ENCODE measurements at regions not wholly inside any gene's neighbourhood (a gene's known extent, or its start where the extent isn't known, plus 50 kb on each side); places are given as distances from the start of the nearest gene placed in this dataset.

GRCh38 chr13:47126432-47126831 is 229.6 kb upstream of the HTR2A start:
- Mint-ChIP-seq H3K27ac (no peak overlapping the region), H3K4me1 (no peaks in the 10 kb centered on the region), H3K4me3 (no peak overlapping the region), H3K27me3 (peaks cover 20% of the 10 kb centered on the region), H3K36me3 (no peaks in the 10 kb centered on the region), H3K9me3 (no peaks in the 10 kb centered on the region)
- ATAC-seq (ENCODE audit: low read depth), result no peak
- DNase-seq, result no peak
- POLR2A ChIA-PET, result no interaction called here

GRCh38 chr13:47121092-47121763 is 224.4 kb upstream of the HTR2A start:
- no peak for ATAC-seq (ENCODE audit: low read depth)
- POLR2A ChIA-PET, result no interaction called here

DNA sequence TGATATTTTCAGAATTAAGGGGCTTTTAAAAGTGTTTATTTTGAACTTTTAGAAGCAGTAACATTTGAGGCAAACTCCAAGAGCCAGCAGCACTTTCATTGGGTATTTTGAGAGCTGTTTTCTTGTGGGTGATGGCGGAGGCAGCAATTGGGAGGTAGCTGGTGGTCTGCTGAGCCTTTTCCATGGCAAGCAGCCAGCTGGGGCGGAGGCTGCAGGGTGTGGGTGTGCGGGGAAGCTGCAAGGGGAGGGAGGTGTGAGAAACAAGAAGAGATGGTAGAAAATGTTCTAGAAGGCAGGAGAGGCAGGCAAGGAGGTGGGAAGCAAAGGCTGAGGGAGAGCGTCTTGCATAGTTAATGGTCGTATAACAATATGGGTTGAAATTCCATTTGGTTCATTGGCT is 223.4 kb upstream of the HTR2A start:
- H3K4me1 Mint-ChIP-seq, result no peaks in the 10 kb centered on the region
- no peak overlapping the region for H3K4me3 Mint-ChIP-seq
- DNase-seq (no peak), ATAC-seq (ENCODE audit: low read depth) (no peak)
- H3K36me3 Mint-ChIP-seq, result no peaks in the 10 kb centered on the region
- H3K27me3 Mint-ChIP-seq, result peaks cover 17% of the 10 kb centered on the region
- H3K27ac Mint-ChIP-seq, result no peak overlapping the region
- no peaks in the 10 kb centered on the region for H3K9me3 Mint-ChIP-seq
- POLR2A ChIA-PET, result no interaction called here

More at GRCh38 chr13:47121092-47121763, 224.4 kb upstream of the HTR2A start:
- Mint-ChIP-seq H3K27me3 (peaks cover 13% of the 10 kb centered on the region), H3K4me3 (no peak overlapping the region), H3K9me3 (no peaks in the 10 kb centered on the region), H3K27ac (no peak overlapping the region), H3K36me3 (no peaks in the 10 kb centered on the region), H3K4me1 (no peaks in the 10 kb centered on the region)
- DNase-seq, result no peak

- H3K4me1 Mint-ChIP-seq, result no peaks in the 10 kb centered on the region
- peaks cover 17% of the 10 kb centered on the region for H3K27me3 Mint-ChIP-seq
- no peaks in the 10 kb centered on the region for H3K9me3 Mint-ChIP-seq
- DNase-seq, result no peak
- POLR2A ChIA-PET, result no interaction called here
- no peak for ATAC-seq (ENCODE audit: low read depth)
- no peak overlapping the region for H3K4me3 Mint-ChIP-seq
- H3K36me3 Mint-ChIP-seq, result no peaks in the 10 kb centered on the region
- no peak overlapping the region for H3K27ac Mint-ChIP-seq
These were observed 222.9 kb upstream of the HTR2A start for GRCh38 chr13:47119575-47120235.

DNA sequence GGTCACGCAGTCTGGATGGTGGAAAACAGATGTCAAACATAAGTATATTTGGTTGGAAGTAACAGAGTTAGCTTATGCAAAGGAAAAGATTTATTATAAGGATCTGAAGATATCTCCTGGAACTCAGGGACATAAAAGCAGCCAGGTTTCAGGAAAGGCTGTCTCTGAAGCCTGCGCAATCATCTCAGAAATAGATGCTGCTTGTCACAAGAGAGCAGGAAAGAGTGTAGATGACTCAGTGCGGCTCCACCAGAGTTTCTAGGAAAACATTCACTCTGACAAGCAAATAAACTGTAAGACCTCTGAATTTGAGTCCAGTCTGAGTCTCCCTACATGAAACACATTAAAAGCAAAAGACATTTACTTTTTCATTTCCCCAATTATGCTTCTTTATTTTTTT is 220.4 kb upstream of the HTR2A start:
- DNase-seq, result no peak
- no peak for ATAC-seq (ENCODE audit: low read depth)
- Mint-ChIP-seq H3K4me3 (no peak overlapping the region), H3K36me3 (no peaks in the 10 kb centered on the region), H3K4me1 (no peaks in the 10 kb centered on the region), H3K27me3 (peaks cover 30% of the 10 kb centered on the region), H3K27ac (no peak overlapping the region), H3K9me3 (no peaks in the 10 kb centered on the region)
- POLR2A ChIA-PET, result no interaction called here

DNA sequence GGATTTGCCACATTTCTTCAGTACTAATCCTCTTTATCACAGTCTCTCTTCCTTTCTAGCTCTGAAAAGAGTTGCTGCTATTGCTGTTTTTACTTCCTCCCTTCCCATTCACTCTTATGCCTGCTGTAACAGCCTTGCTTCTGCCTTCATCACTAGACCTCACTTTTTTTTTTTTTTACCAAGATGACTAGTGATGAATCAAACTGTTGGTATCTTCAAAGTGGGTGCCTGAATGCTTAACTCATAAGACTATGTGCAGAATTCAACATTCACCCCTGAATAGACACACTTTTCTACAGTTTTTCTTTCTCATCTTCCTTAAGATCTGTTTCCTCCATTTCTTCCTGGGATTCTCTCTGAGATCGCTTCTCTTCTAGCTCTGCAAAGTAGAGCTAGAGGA is 217.2 kb upstream of the HTR2A start:
- H3K9me3 Mint-ChIP-seq, result no peaks in the 10 kb centered on the region
- ATAC-seq (ENCODE audit: low read depth) (no peak), DNase-seq (no peak)
- H3K27ac Mint-ChIP-seq, result no peak overlapping the region
- no peaks in the 10 kb centered on the region for H3K36me3 Mint-ChIP-seq
- POLR2A ChIA-PET, result no interaction called here
- peaks cover 6% of the 10 kb centered on the region for H3K4me1 Mint-ChIP-seq
- H3K4me3 Mint-ChIP-seq, result no peak overlapping the region
- H3K27me3 Mint-ChIP-seq, result peaks cover 20% of the 10 kb centered on the region

GRCh38 chr13:47112903-47113299 is 216.0 kb upstream of the HTR2A start:
- no peaks in the 10 kb centered on the region for H3K36me3 Mint-ChIP-seq
- H3K4me3 Mint-ChIP-seq, result no peak overlapping the region
- ATAC-seq (ENCODE audit: low read depth), result no peak
- H3K27me3 Mint-ChIP-seq, result peaks cover 19% of the 10 kb centered on the region
- H3K27ac Mint-ChIP-seq, result no peak overlapping the region
- peaks cover 9% of the 10 kb centered on the region for H3K4me1 Mint-ChIP-seq
- POLR2A ChIA-PET, result no interaction called here
- DNase-seq, result no peak
- no peaks in the 10 kb centered on the region for H3K9me3 Mint-ChIP-seq

DNA sequence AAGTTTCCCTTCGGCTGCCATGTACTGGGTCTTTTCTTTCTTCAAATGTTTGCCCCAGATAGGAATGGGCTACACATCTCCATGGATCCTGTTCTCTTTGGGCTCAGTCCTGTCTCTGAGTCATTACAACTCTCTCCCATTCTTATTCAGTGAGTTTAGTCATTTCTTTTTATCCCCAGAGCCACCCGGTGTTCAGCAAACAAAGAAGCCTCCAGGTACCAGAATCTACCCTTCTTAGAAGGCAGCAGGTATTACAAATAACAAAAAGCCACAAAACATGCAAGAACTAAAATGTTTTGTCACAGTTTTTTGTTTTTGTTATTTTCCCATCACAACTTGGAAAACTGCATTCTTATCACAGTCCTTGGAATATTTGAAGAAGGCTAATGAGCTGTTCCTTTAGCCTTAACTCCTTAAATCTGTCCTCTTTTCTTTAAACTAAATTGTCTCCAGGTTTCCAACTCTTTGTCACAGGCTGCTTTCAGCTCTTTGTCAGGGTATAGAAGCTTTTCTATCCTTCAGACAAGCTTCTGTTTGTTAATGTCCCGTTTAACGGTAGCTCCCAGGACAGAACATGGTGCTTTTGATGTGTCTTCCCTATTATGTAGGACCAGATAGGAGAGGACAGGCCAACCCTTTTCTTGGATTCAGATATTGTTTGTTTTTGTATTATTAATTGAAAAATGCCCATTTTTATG is 215.5 kb upstream of the HTR2A start:
- Mint-ChIP-seq H3K27ac (no peak overlapping the region), H3K36me3 (no peaks in the 10 kb centered on the region), H3K4me1 (peaks cover 9% of the 10 kb centered on the region), H3K4me3 (no peak overlapping the region), H3K27me3 (peaks cover 19% of the 10 kb centered on the region), H3K9me3 (no peaks in the 10 kb centered on the region)
- POLR2A ChIA-PET, result no interaction called here
- no peak for DNase-seq
- ATAC-seq (ENCODE audit: low read depth), result no peak

- Mint-ChIP-seq H3K4me3 (no peak overlapping the region), H3K27ac (no peak overlapping the region), H3K4me1 (peaks cover 11% of the 10 kb centered on the region), H3K9me3 (peaks cover 3% of the 10 kb centered on the region), H3K27me3 (peaks cover 22% of the 10 kb centered on the region), H3K36me3 (no peaks in the 10 kb centered on the region)
- no peak for DNase-seq
- no peak for ATAC-seq (ENCODE audit: low read depth)
- POLR2A ChIA-PET, result no interaction called here
These were observed 214.6 kb upstream of the HTR2A start for GRCh38 chr13:47111499-47111898.

- Mint-ChIP-seq H3K4me1 (peaks cover 11% of the 10 kb centered on the region), H3K27ac (no peak overlapping the region), H3K4me3 (no peak overlapping the region), H3K36me3 (no peaks in the 10 kb centered on the region), H3K9me3 (peaks cover 3% of the 10 kb centered on the region), H3K27me3 (peaks cover 19% of the 10 kb centered on the region)
- DNase-seq (no peak), ATAC-seq (ENCODE audit: low read depth) (no peak)
- POLR2A ChIA-PET, result no interaction called here
These were observed 214.0 kb upstream of the HTR2A start for GRCh38 chr13:47110833-47111240.

DNA sequence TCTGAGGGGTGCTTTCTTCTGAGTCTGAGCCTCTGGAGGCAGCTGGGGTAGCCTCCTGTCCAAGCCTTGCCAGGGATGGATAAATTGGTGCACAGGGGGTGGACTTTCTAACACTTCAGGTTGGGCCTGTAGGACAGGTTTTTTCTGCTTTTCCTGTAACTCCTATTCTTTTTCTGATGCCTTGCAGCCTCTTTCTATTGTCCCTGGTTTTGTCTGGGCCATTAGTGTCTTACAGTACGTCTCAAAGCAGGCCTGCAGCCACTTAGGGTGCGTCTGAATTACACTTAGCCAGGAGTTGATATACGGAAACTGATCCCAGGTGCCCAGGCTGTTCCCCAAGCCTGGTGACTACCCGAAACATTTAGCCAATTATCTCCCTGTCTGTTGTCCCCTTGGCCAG is 213.3 kb upstream of the HTR2A start:
- Mint-ChIP-seq H3K9me3 (peaks cover 3% of the 10 kb centered on the region), H3K4me1 (peaks cover 11% of the 10 kb centered on the region), H3K36me3 (no peaks in the 10 kb centered on the region), H3K27ac (no peak overlapping the region), H3K4me3 (no peak overlapping the region), H3K27me3 (peaks cover 21% of the 10 kb centered on the region)
- POLR2A ChIA-PET, result no interaction called here
- no peak for ATAC-seq (ENCODE audit: low read depth)
- DNase-seq, result no peak

GRCh38 chr13:47109028-47109427 is 212.2 kb upstream of the HTR2A start:
- Mint-ChIP-seq H3K4me1 (peaks cover 11% of the 10 kb centered on the region), H3K27ac (peak overlapping the region; percentile 54), H3K4me3 (peak overlapping the region; percentile 35), H3K36me3 (no peaks in the 10 kb centered on the region), H3K27me3 (peaks cover 21% of the 10 kb centered on the region), H3K9me3 (peaks cover 3% of the 10 kb centered on the region)
- ATAC-seq (ENCODE audit: low read depth) (peak; percentile 92), DNase-seq (no peak)
- POLR2A ChIA-PET, result no interaction called here

DNA sequence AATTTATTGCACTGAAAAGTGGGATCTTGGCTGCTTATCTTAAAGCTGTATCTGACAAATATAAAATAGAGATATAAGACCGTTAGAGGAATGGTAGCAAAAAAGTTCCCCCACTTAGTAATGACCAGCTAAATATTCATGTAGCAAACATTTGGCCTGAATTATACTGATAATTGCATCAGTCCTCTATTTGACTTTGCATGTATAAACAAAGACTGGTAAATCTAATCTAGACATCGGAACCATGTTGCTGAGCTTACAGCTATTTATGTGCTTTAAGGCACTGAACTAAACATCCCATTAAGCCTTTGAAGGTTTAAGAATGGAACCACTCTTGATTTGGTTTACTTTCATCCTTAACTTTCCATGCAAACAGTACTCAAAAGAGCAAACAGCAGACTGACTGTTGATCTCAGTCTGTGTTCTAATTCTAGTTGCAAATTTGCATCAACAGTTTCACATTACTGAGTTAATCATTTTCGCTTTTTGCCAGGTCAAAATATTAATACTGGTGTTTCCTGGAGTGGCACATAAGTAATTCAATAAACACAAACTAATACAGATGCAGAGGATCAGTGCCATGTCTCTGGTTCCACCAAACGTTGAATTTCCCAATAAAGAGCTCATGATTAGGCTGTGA is 203.5 kb upstream of the HTR2A start:
- H3K27me3 Mint-ChIP-seq, result peaks cover 6% of the 10 kb centered on the region
- ATAC-seq (ENCODE audit: low read depth) (no peak), DNase-seq (no peak)
- H3K9me3 Mint-ChIP-seq, result no peaks in the 10 kb centered on the region
- no peak overlapping the region for H3K27ac Mint-ChIP-seq
- POLR2A ChIA-PET, result no interaction called here
- H3K4me1 Mint-ChIP-seq, result no peaks in the 10 kb centered on the region
- no peak overlapping the region for H3K4me3 Mint-ChIP-seq
- H3K36me3 Mint-ChIP-seq, result no peaks in the 10 kb centered on the region
